ENCODE measurements at regions not wholly inside any gene's neighbourhood (a gene's known extent, or its start where the extent isn't known, plus 50 kb on each side); places are given as distances from the start of the nearest gene placed in this dataset.

GRCh38 chr2:60357996-60358395, 195.5 kb downstream of the BCL11A start:
- intact Hi-C loops (cut with DNase I) = no loop called here
- 77 to 79% methylated on average over 6 of the region's 6 CpGs for WGBS, 2 donors
- H3K27me3 ChIP-seq = no peaks in the 10 kb centered on the region
- ATAC-seq (no peak), DNase-seq (no peak)
- H3K4me3 ChIP-seq = no peak overlapping the region
- no peaks in the 10 kb centered on the region for H3K36me3 ChIP-seq
- no peak for TF ChIP-seq CTCF (IDR thresholded peaks at IDR 0.05)
- H3K27ac ChIP-seq = no peak overlapping the region
- H3K9me3 ChIP-seq = no peaks in the 10 kb centered on the region
- no peaks in the 10 kb centered on the region for H3K4me1 ChIP-seq

- Histone ChIP-seq H3K27me3 (no peaks in the 10 kb centered on the region), H3K27ac (no peak overlapping the region), H3K9me3 (no peaks in the 10 kb centered on the region), H3K4me1 (peaks cover 0 to 6% (median 0%) of the 10 kb centered on the region in 9 donors), H3K36me3 (no peaks in the 10 kb centered on the region), H3K4me3 (no peak overlapping the region)
- no peak for DNase-seq
- TF ChIP-seq CTCF (IDR thresholded peaks at IDR 0.05) = no peak
- WGBS, 2 donors = 84 to 88% methylated on average over 5 of the region's 5 CpGs
- intact Hi-C loops (cut with DNase I) = no loop called here
- ATAC-seq = no peak
Measured at GRCh38 chr2:60356346-60356745, 197.1 kb downstream of the BCL11A start.

- H3K27me3 ChIP-seq = no peaks in the 10 kb centered on the region
- H3K4me3 ChIP-seq = no peak overlapping the region
- no peak overlapping the region for H3K27ac ChIP-seq
- 61 to 74% methylated on average over 4 of the region's 4 CpGs for WGBS, 2 donors
- intact Hi-C loops (cut with DNase I) = no loop called here
- ATAC-seq (no peak), DNase-seq (no peak)
- H3K9me3 ChIP-seq = no peaks in the 10 kb centered on the region
- no peaks in the 10 kb centered on the region for H3K36me3 ChIP-seq
- TF ChIP-seq CTCF (IDR thresholded peaks at IDR 0.05) = no peak
- peaks cover 0 to 6% (median 0%) of the 10 kb centered on the region in 9 donors for H3K4me1 ChIP-seq
Measured at GRCh38 chr2:60355849-60356261, 197.6 kb downstream of the BCL11A start.

GRCh38 chr2:60354713-60355112, 198.7 kb downstream of the BCL11A start:
- Histone ChIP-seq H3K4me1 (peaks cover 0 to 6% (median 0%) of the 10 kb centered on the region in 9 donors), H3K36me3 (no peaks in the 10 kb centered on the region), H3K27me3 (no peaks in the 10 kb centered on the region), H3K9me3 (no peaks in the 10 kb centered on the region), H3K27ac (no peak overlapping the region), H3K4me3 (no peak overlapping the region)
- ATAC-seq (no peak), DNase-seq (no peak)
- TF ChIP-seq CTCF (IDR thresholded peaks at IDR 0.05) = no peak
- intact Hi-C loops (cut with DNase I) = no loop called here
- WGBS, 2 donors = 39 to 85% methylated on average over 1 of the region's 1 CpG

Measured in heart right ventricle (tissue), 16 donors.